Left lobe of liver (tissue), 2 donors: ENCODE measurements at regions not wholly inside any gene's neighbourhood (a gene's known extent, or its start where the extent isn't known, plus 50 kb on each side); places are given as distances from the start of the nearest gene placed in this dataset.
A peak's percentile ranks its signal among the peaks of the same experiment; 100 is the strongest.

Experiments used
- ATAC-seq: fragments of 200-7000 bp; cut with Tn5 transposase; one replicate; pipeline ENCODE4 v1.9.1; 2020; ENCODE audit warnings: mild to moderate bottlenecking, moderate library complexity
- DNase-seq: peaks from one replicate; pipeline ENCODE4 v3.0.0-alpha.2; 2020; ENCODE audit warnings: low spot score
- donor health status: DM: no; HTN: no; CAD: no; lungs with moderate emphysema.
- donor health status: DM: no; HTN: yes; CAD: no.

DNA sequence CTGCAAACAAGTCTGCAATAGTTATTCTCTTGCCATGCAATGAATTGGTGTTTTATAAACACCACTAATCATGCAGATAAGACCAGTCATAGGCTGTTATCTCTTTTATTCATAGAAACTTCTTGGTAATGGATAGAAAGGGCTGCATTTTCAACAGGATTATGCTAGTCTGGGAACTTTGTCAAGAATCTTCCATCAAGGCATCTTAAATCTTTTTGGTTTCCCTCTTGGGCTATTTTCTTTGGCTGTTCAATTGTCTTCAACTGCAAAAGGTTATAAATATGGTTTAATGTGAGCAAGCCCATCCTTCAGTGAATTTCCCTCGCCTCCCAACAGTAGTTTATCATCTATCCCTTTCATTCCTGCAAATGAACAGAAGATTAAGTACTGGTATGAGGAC lies 59.0 kb upstream of the MINAR1 start:
- no peak for ATAC-seq
- DNase-seq, result no peak

DNA sequence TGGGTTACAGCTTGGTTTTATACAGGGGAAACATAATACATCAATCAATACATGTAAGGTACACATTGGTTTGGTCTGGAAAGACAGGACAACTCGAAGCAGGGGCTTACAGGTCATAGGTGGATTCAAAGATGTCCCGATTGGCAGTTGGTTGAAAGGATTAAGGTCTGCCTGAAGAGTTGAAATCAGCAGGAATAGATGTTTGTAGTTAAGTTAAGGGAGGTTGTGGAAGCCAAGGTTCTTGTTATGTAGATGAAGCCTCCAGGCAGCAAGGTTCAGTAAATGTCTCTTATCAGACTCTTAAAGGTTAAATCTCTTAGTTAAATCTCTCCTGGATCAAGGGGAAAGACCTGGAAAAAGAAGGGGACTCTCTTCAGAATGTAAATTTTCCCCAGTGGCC lies 58.4 kb upstream of the MINAR1 start:
- DNase-seq (no peak), ATAC-seq (no peak)

DNA sequence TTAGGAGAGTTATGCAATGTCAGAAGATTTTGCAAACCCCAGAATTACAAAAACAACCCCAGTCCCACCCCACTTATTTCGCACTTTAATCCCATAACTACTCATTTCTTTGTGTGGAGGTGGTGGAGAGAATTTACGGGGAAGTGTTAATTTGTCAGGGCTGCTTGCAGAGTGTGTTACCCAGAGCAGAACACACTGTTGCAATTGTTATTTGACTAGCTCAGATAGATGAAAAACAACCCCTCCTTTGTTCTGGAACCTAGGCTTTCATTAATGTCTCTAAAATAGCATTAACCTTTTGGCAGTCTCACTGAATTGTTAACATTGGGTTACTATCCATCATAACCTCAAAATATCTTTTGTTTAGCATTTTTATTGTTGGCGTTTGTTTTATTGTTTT lies 55.8 kb upstream of the MINAR1 start:
- ATAC-seq, result no peak
- DNase-seq, result no peak

DNA sequence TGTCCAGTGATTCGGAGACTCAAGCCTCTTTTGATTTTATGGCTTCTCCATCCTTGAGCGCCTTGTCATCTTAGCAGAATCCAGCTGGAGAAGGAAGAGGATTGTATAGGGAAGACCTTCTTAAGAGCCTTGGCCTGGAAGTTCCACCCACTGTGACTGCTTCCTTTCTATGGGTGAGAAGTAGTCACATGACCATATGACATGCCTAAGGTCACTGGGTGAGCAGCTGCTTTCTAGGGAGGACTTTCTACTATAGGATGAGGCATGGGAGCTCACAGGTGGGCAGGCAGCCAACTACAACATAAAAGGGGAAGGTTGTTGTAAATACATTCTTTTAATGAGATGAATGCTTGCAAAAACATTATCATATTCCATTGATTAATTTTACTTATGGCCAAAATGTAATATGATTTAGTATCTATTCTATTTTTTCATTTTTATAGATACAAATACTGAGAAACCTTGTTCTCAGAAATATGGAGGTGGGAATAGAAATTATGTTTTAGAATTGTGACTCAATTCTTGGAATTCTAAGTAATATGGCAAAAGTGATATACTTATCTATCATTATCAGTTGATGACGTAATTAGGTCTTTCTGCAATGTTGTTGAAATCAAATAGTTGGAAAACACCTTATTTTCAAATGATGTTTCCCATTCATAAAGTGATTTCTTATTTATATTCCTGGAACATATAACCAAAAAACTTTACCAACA lies 53.6 kb upstream of the MINAR1 start:
- DNase-seq (no peak), ATAC-seq (no peak)

DNA sequence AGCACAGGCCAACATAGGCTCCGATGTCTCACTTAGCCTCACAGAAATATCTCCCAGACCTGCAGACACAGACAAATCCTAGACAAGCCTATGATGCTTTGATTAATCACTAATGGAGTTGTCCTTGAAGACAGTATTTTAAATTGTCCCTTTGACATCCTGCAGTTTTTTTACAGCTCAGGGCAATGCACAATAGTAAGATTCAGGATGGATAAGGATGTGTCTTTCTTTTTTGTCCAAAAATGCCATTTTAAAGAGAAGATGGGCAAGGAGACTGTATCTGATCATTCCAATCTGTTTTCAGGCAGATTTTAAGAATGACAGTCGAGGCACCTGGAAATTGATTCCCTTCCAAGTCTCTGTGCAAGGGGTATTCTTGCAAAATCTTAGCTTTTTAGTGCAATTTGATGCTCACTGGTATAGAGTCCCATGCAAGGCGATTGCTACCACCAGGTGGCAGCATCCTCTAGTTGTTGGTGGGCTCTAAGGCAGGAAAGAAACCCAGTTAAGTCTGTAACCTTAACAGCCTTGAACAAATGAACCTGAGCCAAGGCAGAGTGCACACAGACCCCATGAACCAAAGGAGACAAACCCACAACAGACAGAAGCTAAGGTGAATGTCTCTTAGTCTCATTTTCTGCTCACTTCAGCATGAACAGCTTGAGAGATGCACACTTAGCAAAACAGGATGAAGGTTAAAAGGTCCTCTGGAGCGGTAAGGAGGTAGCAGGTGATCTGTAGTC lies 51.2 kb upstream of the MINAR1 start:
- ATAC-seq (peak; percentile 98), DNase-seq (peak; percentile 73)

DNA sequence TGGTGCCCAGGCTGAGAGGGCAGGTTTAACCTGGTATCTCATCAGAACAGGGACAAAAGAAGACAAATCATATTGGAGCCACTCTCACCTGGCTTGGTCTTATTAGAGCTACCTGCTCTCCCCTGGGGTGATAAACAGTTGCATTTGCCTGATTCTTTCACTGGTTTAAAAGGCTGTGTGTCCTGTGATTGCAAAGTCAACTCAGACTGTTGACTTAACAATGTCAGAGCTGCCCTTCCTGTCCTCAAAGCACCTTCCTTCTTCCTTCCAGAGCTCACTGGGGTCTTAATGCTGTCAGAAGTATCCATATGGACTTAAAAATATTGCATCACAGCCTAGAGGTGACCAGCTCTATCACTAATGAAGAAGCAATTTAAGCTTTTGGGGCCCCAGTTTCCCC lies 50.5 kb upstream of the MINAR1 start:
- no peak for DNase-seq
- ATAC-seq, result no peak
